Activated naive CD4-positive, alpha-beta T cell treated with anti-CD3 and anti-CD28 coated beads for 36 hours (primary cell): ENCODE measurements at regions not wholly inside any gene's neighbourhood (a gene's known extent, or its start where the extent isn't known, plus 50 kb on each side); places are given as distances from the start of the nearest gene placed in this dataset.
A peak's percentile ranks its signal among the peaks of the same experiment; 100 is the strongest.
"Not testable (repeated sequence)": the region's sequence is repeated elsewhere in the genome, so short reads cannot be mapped to it uniquely, and the experiment has no call there.

Experiments used
- CTCF ChIA-PET: fragments of 350-600 bp; sonication (Branson Sonifier 250); formaldehyde crosslinking; loops from one replicate; lab custom pipeline; 2021; ENCODE audit warnings: antibody characterized with exemption; lab: Charles Lee
- DNase-seq: peaks from one replicate; pipeline ENCODE4 v3.0.0-alpha.2; 2020
- H3K27ac Mint-ChIP-seq: one replicate; pipeline ENCODE4 v1.8.0; 2021; ENCODE audit warnings: mild to moderate bottlenecking, mixed read lengths
- H3K27me3 Mint-ChIP-seq: one replicate; pipeline ENCODE4 v1.8.0; 2021; ENCODE audit warnings: low read depth, mixed read lengths
- H3K36me3 Mint-ChIP-seq: one replicate; pipeline ENCODE4 v1.8.0; 2021; ENCODE audit warnings: low read depth, mixed read lengths
- H3K4me1 Mint-ChIP-seq: one replicate; pipeline ENCODE4 v1.8.0; 2021; ENCODE audit warnings: low read depth, mixed read lengths
- H3K4me3 Mint-ChIP-seq: one replicate; pipeline ENCODE4 v1.8.0; 2021; ENCODE audit warnings: mild to moderate bottlenecking, moderate library complexity, mixed read lengths
- H3K9me3 Mint-ChIP-seq: one replicate; pipeline ENCODE4 v1.8.0; 2021; ENCODE audit warnings: mixed read lengths
- intact Hi-C: fragments of 100-400 bp; cut with micrococcal nuclease; formaldehyde crosslinking; loops from one replicate; pipeline ENCODE4 v1.15.1; 2023

DNA sequence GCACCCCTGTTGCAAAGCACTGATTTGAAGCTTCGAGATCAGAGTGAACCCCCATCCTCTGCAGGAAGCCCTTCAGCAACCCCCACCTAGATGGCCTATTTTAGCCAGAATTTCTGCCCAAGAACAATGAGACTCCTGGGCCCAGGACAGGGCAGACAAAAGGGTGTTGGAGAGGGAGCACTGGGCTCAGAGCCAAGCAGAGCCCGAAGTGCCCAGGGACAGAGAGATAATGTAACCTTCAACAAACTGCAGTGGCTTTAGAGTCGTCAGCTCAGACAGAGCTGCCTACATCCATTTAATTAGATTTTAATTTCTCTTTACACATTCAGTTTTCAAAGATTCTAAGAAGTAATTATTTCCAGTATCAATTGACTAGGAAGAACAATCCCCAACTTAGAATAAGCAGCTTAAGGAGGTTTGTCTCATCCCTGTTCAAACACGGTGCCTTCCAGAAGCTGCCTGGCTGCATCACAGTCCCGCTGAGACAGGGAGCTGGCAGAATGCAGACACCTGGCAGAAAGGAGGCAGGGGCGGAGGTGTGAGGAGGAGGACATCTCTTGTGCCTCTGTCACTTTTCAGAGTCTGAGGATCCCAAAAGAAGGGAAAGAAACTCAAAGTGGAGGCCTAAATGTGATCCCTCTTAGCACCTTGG is 504.9 kb upstream of the CCDC196 start:
- Mint-ChIP-seq H3K36me3 (peaks cover 2% of the 10 kb centered on the region), H3K4me1 (no peaks in the 10 kb centered on the region)

DNA sequence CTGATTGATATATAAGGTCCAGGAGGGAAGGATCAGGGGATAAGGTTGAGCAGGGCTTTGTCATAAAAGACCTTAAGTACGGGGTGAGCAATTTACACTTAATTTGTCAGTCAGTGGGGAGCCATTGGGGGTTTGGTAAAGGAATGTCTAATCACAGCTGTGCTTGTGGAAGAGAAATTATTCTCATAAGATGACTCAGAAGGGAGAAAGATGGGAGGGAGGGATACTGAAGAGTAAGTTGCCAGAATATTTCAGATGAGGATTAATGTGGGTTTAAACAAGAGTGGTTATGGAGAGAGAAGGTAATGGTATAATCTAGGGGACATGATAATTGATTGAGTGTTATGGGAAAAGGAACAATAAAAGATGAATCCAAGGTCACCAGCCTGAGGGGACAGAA is 500.1 kb upstream of the CCDC196 start:
- CTCF ChIA-PET = no interaction called here
- no peaks in the 10 kb centered on the region for H3K9me3 Mint-ChIP-seq
- H3K4me3 Mint-ChIP-seq = no peak overlapping the region
- intact Hi-C loops = no loop called here
- no peak for DNase-seq
- no peaks in the 10 kb centered on the region for H3K27me3 Mint-ChIP-seq
- H3K27ac Mint-ChIP-seq = no peak overlapping the region
- H3K36me3 Mint-ChIP-seq = no peaks in the 10 kb centered on the region
- no peaks in the 10 kb centered on the region for H3K4me1 Mint-ChIP-seq

More for the DNA sequence above, 504.9 kb upstream of the CCDC196 start:
- H3K4me3 Mint-ChIP-seq = no peak overlapping the region
- no peaks in the 10 kb centered on the region for H3K27me3 Mint-ChIP-seq
- CTCF ChIA-PET = no interaction called here
- DNase-seq = no peak
- intact Hi-C loops = no loop called here
- no peak overlapping the region for H3K27ac Mint-ChIP-seq
- peaks cover 10% of the 10 kb centered on the region for H3K9me3 Mint-ChIP-seq

DNA sequence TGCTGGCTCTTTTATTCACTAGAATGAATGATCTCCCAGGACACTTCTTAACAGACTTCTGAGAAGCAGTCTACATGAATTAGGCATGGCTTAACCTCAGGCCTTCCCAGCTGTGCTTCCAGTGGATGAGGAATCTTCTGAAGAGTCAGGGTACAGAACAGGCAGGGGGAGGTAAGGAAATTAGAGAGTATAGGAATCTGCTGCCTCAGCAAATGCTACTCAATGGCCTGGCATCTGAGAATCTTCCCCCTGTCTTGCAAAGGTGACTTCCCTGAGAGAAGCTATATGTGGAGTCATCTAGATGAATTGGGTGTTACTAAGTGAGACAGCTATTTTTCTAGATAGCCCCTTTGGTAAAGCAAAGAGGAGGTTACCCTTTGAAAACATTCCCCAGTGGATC is 496.2 kb upstream of the CCDC196 start:
- Mint-ChIP-seq H3K4me1 (peaks cover 22% of the 10 kb centered on the region), H3K27me3 (no peaks in the 10 kb centered on the region), H3K4me3 (no peak overlapping the region), H3K27ac (no peak overlapping the region), H3K36me3 (no peaks in the 10 kb centered on the region), H3K9me3 (peaks cover 2% of the 10 kb centered on the region)
- no peak for DNase-seq
- CTCF ChIA-PET = interaction anchor here (0.6 to 1.0 kb wide), 2 partner anchors 40 to 502 kb away, joined by 3 to 4 read pairs; no protein-coding TSS in a partner anchor
- intact Hi-C loops = no loop called here

DNA sequence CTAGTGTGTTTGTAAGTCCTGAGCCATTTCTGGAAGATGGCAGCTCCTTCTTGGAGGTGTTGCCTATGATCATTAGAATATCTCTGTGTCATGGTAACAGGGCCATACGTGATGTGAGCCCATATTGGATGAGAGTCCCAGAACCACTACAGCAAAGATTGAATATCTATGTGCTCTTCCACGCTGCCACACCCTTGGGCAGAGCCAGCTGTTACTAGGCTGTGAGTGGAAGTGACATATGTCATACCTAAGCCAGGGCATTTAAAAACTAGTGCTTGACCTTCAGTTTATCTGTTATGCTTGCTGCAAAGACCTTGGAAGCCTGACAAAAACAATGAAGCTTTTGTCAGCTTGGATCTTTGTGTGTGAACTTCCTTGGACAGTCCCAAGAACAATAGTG is 495.1 kb upstream of the CCDC196 start:
- Mint-ChIP-seq H3K27ac (no peak overlapping the region), H3K9me3 (peaks cover 2% of the 10 kb centered on the region), H3K27me3 (no peaks in the 10 kb centered on the region), H3K36me3 (no peaks in the 10 kb centered on the region), H3K4me1 (peaks cover 22% of the 10 kb centered on the region), H3K4me3 (no peak overlapping the region)
- DNase-seq = no peak
- intact Hi-C loops = no loop called here
- CTCF ChIA-PET = interaction anchor here (1.9 kb wide), 1 partner anchor 30 kb away, joined by 7 read pairs; no protein-coding TSS in a partner anchor

DNA sequence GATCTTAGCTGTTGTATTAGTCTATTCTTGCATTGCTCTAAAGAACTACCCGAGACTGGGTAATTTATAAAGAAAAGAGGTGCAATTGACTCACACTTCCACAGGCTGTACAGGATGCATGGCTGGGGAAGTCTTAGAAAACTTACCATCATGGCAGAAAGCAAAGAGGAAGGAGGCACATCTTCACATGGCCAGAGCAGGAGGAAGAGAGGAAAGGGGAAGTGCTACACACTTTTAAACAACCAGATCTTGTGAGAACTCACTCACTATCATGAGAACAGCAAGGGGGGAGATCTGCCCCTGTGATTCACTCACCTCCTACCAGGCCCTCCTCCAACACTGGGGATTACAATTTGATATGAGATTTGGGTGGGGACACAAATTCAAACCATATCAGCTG is 494.2 kb upstream of the CCDC196 start:
- H3K27ac Mint-ChIP-seq, H3K9me3 Mint-ChIP-seq, intact Hi-C loops, H3K27me3 Mint-ChIP-seq, DNase-seq, H3K4me3 Mint-ChIP-seq, H3K36me3 Mint-ChIP-seq: not testable (repeated sequence)
- H3K4me1 Mint-ChIP-seq = peaks cover 22% of the 10 kb centered on the region
- CTCF ChIA-PET = interaction anchor here (1.9 kb wide), 1 partner anchor 31 kb away, joined by 7 read pairs; no protein-coding TSS in a partner anchor

DNA sequence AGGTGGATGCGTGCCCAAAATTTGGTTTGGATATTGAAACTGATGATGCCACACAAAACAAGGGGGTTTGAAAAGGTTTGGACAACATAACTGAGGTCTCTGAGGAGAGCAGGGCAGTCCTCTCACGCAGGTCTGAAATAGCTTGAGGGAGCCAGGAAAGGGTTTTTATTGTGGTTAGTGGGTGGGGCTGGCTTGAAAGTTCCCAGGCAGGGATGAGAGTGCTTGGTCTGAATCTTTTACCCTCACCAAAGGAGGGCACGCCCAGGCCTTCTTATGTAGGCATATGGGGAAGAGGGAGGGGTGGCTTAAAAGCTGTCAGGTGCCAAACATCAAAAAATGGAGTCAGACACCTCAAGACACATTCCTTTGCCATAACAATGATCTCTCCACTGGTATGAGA is 493.1 kb upstream of the CCDC196 start:
- Mint-ChIP-seq H3K27me3 (no peaks in the 10 kb centered on the region), H3K27ac (no peak overlapping the region), H3K36me3 (no peaks in the 10 kb centered on the region), H3K4me1 (peaks cover 22% of the 10 kb centered on the region), H3K4me3 (no peak overlapping the region), H3K9me3 (peaks cover 2% of the 10 kb centered on the region)
- CTCF ChIA-PET = no interaction called here
- DNase-seq = peak; percentile 9
- intact Hi-C loops = no loop called here

DNA sequence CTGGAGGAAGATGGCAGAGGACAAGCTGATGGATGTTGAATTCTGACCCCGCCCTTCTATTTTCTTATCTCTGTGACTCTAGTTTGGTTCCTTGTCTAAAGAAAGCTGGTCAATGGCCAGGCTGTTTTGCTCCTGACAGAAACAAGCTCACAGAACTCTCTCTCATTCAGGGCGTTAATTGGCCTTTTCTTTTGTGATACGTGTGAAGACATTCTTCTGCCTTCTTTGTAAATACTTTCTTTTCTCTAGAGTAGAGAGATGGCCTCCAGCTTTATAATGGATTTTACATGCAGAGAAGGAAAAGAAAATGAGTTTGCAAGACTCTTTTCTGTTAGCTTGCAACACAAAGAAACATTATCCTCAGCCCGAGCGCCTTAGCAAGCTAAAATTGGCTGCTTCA is 492.2 kb upstream of the CCDC196 start:
- no peak for DNase-seq
- Mint-ChIP-seq H3K9me3 (peaks cover 2% of the 10 kb centered on the region), H3K27ac (no peak overlapping the region), H3K4me3 (no peak overlapping the region), H3K36me3 (no peaks in the 10 kb centered on the region), H3K27me3 (no peaks in the 10 kb centered on the region), H3K4me1 (peaks cover 22% of the 10 kb centered on the region)
- intact Hi-C loops = no loop called here
- CTCF ChIA-PET = interaction anchor here (0.6 kb wide), 1 partner anchor 365 kb away, joined by 3 read pairs; no protein-coding TSS in a partner anchor

DNA sequence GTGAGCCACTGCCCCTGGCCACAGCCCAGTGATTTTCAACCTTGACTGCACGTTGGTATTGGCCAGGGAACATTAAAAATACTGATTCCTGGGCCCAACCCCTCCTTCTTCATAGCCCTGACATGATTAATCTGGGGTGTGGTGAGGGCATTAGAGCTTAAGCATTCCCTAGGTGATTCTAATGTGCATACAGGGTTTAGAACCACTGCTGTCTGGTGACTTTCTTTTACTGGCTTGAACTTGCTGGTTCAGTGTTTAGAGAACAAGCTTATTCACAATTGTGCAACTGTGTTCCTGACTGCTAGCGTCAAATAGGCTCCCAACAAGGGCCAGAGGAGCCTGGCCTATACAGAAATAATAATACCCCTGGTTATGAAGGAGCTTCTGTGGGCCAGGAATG is 488.8 kb upstream of the CCDC196 start:
- intact Hi-C loops = no loop called here
- H3K27ac Mint-ChIP-seq = no peak overlapping the region
- H3K4me3 Mint-ChIP-seq = no peak overlapping the region
- no peaks in the 10 kb centered on the region for H3K36me3 Mint-ChIP-seq
- peaks cover 13% of the 10 kb centered on the region for H3K4me1 Mint-ChIP-seq
- CTCF ChIA-PET = no interaction called here
- peaks cover 6% of the 10 kb centered on the region for H3K9me3 Mint-ChIP-seq
- no peaks in the 10 kb centered on the region for H3K27me3 Mint-ChIP-seq
- DNase-seq = no peak

DNA sequence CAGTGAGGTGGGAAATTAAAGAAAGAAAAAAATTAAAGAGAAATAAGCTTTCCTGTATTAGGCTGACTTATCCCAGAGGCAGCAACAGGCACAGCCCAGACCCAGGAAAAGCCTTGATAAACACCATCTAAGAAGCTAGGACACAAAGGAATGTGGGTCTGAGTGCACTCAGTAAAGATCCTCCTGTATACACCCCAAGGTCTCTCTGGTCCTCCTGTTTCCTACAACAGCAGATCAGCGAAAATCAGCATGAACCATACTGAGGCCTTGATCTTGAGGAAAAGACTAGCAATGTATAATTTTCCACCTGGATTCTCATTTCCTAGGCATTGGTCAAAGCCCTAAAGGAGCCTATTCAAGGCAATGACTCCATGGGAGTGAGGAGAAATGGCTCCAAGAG is 486.3 kb upstream of the CCDC196 start:
- no peaks in the 10 kb centered on the region for H3K4me1 Mint-ChIP-seq
- DNase-seq = no peak
- H3K36me3 Mint-ChIP-seq = no peaks in the 10 kb centered on the region
- intact Hi-C loops = no loop called here
- H3K9me3 Mint-ChIP-seq = peaks cover 6% of the 10 kb centered on the region
- no peaks in the 10 kb centered on the region for H3K27me3 Mint-ChIP-seq
- CTCF ChIA-PET = no interaction called here
- no peak overlapping the region for H3K4me3 Mint-ChIP-seq
- H3K27ac Mint-ChIP-seq = no peak overlapping the region

DNA sequence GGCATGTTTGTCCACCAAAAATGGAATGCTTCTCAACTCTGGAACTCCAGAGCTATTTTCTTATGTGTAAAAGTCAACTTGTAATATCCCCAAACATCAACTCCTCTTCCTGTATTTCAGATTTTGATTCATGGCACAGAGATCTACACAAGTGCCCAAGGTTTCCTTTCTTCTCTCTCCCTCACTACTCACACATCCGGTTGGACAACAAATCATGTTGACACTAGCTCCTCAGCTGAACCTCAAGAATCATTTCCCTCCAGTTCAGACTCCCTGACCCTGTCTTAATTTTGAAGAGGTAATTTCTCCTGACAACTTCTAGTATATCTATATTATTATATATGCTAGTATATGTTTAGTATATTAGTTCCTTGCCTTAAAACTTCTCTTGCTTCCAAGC is 485.4 kb upstream of the CCDC196 start:
- DNase-seq = no peak
- intact Hi-C loops = no loop called here
- H3K4me1 Mint-ChIP-seq = no peaks in the 10 kb centered on the region
- CTCF ChIA-PET = interaction anchor here (0.9 kb wide), 1 partner anchor 36 kb away, joined by 3 read pairs; no protein-coding TSS in a partner anchor
- no peak overlapping the region for H3K4me3 Mint-ChIP-seq
- H3K36me3 Mint-ChIP-seq = no peaks in the 10 kb centered on the region
- H3K9me3 Mint-ChIP-seq = peaks cover 6% of the 10 kb centered on the region
- H3K27ac Mint-ChIP-seq = no peak overlapping the region
- H3K27me3 Mint-ChIP-seq = no peaks in the 10 kb centered on the region

DNA sequence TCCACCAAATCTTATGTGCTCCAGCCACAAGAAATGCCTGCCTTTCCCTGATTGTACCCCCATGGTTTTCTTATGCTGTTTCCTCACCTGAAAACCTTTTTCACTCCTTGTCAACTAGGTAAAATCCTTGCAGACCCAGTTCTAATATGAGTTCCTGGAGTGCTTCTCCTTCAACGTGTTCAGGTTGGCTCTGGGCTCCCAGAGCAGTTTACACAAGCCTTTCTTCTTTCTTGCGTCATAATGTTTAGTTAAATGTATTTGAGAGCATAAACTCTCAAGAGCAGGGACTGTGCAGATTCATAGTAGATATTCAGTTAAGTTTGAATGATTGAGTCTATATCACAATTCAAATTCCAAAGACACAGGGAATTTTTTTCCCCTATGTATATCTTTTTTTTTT is 484.8 kb upstream of the CCDC196 start:
- Mint-ChIP-seq H3K9me3 (peaks cover 6% of the 10 kb centered on the region), H3K4me1 (no peaks in the 10 kb centered on the region), H3K27me3 (no peaks in the 10 kb centered on the region), H3K4me3 (no peak overlapping the region), H3K27ac (no peak overlapping the region), H3K36me3 (no peaks in the 10 kb centered on the region)
- DNase-seq = no peak
- CTCF ChIA-PET = no interaction called here
- intact Hi-C loops = no loop called here

DNA sequence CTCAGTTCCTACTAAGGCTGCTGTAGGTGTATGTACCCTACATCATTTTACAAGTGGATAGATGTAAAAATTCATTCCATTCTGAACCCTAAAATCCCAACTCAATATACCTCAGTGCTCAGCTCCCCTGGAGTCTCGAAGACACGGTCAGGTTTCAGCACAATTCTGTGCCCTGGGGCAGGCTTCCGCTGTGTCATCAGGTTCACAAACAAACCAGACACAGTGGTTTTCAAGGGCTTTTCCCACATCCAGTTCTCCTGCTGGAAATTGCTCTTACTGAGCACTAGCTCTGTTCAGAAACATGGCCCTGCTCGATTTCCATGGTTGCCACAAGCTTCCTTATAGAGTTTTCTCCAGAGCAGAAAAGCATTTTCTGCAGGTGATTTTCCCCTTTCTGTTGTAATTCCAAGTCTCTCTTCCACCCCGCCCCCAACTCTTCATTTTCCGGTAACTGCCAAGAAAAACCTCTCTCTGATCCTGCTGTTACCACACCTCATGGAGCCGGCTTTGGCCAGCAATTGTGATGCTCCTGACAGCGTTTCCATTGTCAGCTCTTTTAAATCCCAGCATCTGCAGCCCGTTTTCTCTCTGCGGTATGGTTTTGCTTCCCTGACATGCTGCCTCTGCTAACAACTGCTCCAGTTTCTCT is 483.0 kb upstream of the CCDC196 start:
- no peak overlapping the region for H3K27ac Mint-ChIP-seq
- intact Hi-C loops = no loop called here
- H3K4me1 Mint-ChIP-seq = no peaks in the 10 kb centered on the region
- H3K36me3 Mint-ChIP-seq = no peaks in the 10 kb centered on the region
- no peak for DNase-seq
- H3K4me3 Mint-ChIP-seq = no peak overlapping the region
- no peaks in the 10 kb centered on the region for H3K27me3 Mint-ChIP-seq
- CTCF ChIA-PET = no interaction called here
- H3K9me3 Mint-ChIP-seq = peaks cover 6% of the 10 kb centered on the region

DNA sequence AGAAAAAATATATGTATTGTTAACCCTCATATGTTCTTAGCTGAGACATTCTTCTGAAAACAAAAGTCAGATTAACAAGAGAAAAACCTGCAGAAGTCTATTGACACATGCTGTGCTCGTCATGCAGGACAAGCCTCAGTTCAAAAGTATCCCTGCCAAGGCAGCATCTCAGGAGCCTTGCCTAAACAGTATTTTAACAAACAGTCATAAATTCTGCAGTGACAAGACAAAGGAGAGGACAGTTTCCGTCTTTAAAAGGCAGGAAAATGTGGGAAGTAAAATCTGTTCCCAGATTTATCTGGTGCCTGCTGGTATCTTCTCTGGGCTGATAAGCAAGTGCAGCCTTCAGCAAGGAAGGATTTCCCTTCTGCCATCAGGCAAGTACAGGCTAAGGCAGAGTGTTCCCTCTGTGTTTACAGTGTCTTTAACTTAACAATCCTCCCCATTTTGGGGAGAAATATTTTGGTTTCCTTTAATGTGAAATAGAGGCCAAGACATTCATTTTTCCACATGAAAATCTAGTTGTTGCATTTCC is 480.2 kb upstream of the CCDC196 start:
- H3K36me3 Mint-ChIP-seq = no peaks in the 10 kb centered on the region
- H3K9me3 Mint-ChIP-seq = no peaks in the 10 kb centered on the region
- CTCF ChIA-PET = no interaction called here
- no peak overlapping the region for H3K4me3 Mint-ChIP-seq
- intact Hi-C loops = no loop called here
- DNase-seq = no peak
- no peaks in the 10 kb centered on the region for H3K4me1 Mint-ChIP-seq
- no peak overlapping the region for H3K27ac Mint-ChIP-seq
- no peaks in the 10 kb centered on the region for H3K27me3 Mint-ChIP-seq
